H9 (cell line): ENCODE measurements at regions not wholly inside any gene's neighbourhood (a gene's known extent, or its start where the extent isn't known, plus 50 kb on each side); places are given as distances from the start of the nearest gene placed in this dataset.

ENCODE experiments used
- DNase-seq: peaks from one replicate; pipeline ENCODE4 v3.0.0-alpha.2; 2017
- H2AFZ ChIP-seq: one replicate; pipeline ENCODE4 v1.6.1; 2013; ENCODE audit warnings: mild to moderate bottlenecking, low read length, control low read depth, moderate library complexity
- H2AK5ac ChIP-seq: 2 replicates; pipeline ENCODE4 v1.6.1; 2013; ENCODE audit warnings: low read length, control low read depth, mixed read lengths; ENCODE audit not compliant: insufficient read length
- H2BK120ac ChIP-seq: one replicate; pipeline ENCODE4 v1.6.1; 2013; ENCODE audit warnings: low read depth, mild to moderate bottlenecking, low read length, control low read depth, inconsistent platforms; ENCODE audit not compliant: poor library complexity, severe bottlenecking
- H2BK12ac ChIP-seq: 2 replicates; pipeline ENCODE4 v1.6.1; 2013; ENCODE audit warnings: low read length, control low read depth, mixed read lengths, low read depth; ENCODE audit not compliant: insufficient read length
- H2BK15ac ChIP-seq: 2 replicates; pipeline ENCODE4 v1.6.1; 2013; ENCODE audit warnings: low read depth, low read length, control low read depth
- H2BK20ac ChIP-seq: one replicate; pipeline ENCODE4 v1.6.1; 2013; ENCODE audit warnings: low read depth, mild to moderate bottlenecking, low read length, control low read depth, inconsistent platforms; ENCODE audit not compliant: poor library complexity, severe bottlenecking
- H2BK5ac ChIP-seq: 2 replicates; pipeline ENCODE4 v1.6.1; 2013; ENCODE audit warnings: low read length, control low read depth, mixed read lengths; ENCODE audit not compliant: insufficient read length
- H3K14ac ChIP-seq: 2 replicates; pipeline ENCODE4 v1.6.1; 2013; ENCODE audit warnings: low read length, control low read depth; ENCODE audit not compliant: insufficient read depth
- H3K18ac ChIP-seq: 2 replicates; pipeline ENCODE4 v1.6.1; 2013; ENCODE audit warnings: low read depth, mild to moderate bottlenecking, mixed read lengths, low read length, control low read depth; ENCODE audit not compliant: insufficient read length
- H3K23ac ChIP-seq: 2 replicates; pipeline ENCODE4 v1.6.1; 2013; ENCODE audit warnings: low read length, control low read depth, mixed read lengths, low read depth; ENCODE audit not compliant: insufficient read length
- H3K23me2 ChIP-seq: 2 replicates; pipeline ENCODE4 v1.6.1; 2013; ENCODE audit warnings: low read depth, mild to moderate bottlenecking, mixed read lengths, low read length, control low read depth; ENCODE audit not compliant: insufficient read length, poor library complexity, severe bottlenecking
- H3K27ac ChIP-seq: 2 replicates; pipeline ENCODE4 v1.5.1; 2013; ENCODE audit warnings: low read length, control low read depth, mixed read lengths, low read depth; ENCODE audit not compliant: insufficient read length
- H3K27me3 ChIP-seq: 2 replicates; pipeline ENCODE4 v1.6.1; 2013; ENCODE audit warnings: low read length, control low read depth, inconsistent platforms; ENCODE audit not compliant: insufficient read depth
- H3K4ac ChIP-seq: 2 replicates; pipeline ENCODE4 v1.6.1; 2013; ENCODE audit warnings: low read depth, mild to moderate bottlenecking, control low read depth, inconsistent platforms, low read length, moderate library complexity
- H3K4me1 ChIP-seq: 2 replicates; pipeline ENCODE4 v1.6.1; 2013; ENCODE audit warnings: low read length, control low read depth, inconsistent platforms; ENCODE audit not compliant: insufficient read depth
- H3K4me2 ChIP-seq: 2 replicates; pipeline ENCODE4 v1.6.1; 2013; ENCODE audit warnings: low read length, control low read depth, mixed read lengths; ENCODE audit not compliant: insufficient read length, insufficient read depth
- H3K56ac ChIP-seq: 2 replicates; pipeline ENCODE4 v1.6.1; 2013; ENCODE audit warnings: low read depth, mild to moderate bottlenecking, mixed read lengths, low read length, control low read depth; ENCODE audit not compliant: insufficient read length
- H3K79me1 ChIP-seq: 2 replicates; pipeline ENCODE4 v1.6.1; 2013; ENCODE audit warnings: low read depth, mild to moderate bottlenecking, moderate library complexity, low read length, control low read depth, inconsistent platforms; ENCODE audit not compliant: insufficient read depth, poor library complexity, severe bottlenecking
- H3K79me2 ChIP-seq: 2 replicates; pipeline ENCODE4 v1.6.1; 2013; ENCODE audit warnings: low read length, control low read depth, inconsistent platforms; ENCODE audit not compliant: insufficient read depth
- H3K9ac ChIP-seq: 2 replicates; pipeline ENCODE4 v1.6.1; 2013; ENCODE audit warnings: low read length, control low read depth, mixed read lengths; ENCODE audit not compliant: insufficient read length; ENCODE audit errors: extremely low read depth
- H3K9me3 ChIP-seq: one replicate; pipeline ENCODE4 v1.6.1; 2013; ENCODE audit warnings: low read depth, low read length, inconsistent platforms; ENCODE audit not compliant: control insufficient read depth
- H3T11ph ChIP-seq: one replicate; pipeline ENCODE4 v1.6.1; 2013; ENCODE audit warnings: mild to moderate bottlenecking, low read length, control low read depth, inconsistent platforms
- H4K20me1 ChIP-seq: one replicate; pipeline ENCODE4 v1.6.1; 2013; ENCODE audit not compliant: control insufficient read depth, insufficient read length, insufficient read depth
- H4K5ac ChIP-seq: 2 replicates; pipeline ENCODE4 v1.6.1; 2013; ENCODE audit warnings: low read depth, mild to moderate bottlenecking, mixed read lengths, low read length, control low read depth; ENCODE audit not compliant: insufficient read length
- H4K8ac ChIP-seq: replicated peaks from 2 replicates; pipeline ENCODE4 v1.6.1; 2013; ENCODE audit warnings: low read length, control low read depth, mixed read lengths, low read depth; ENCODE audit not compliant: insufficient read length
- H4K91ac ChIP-seq: 2 replicates; pipeline ENCODE4 v1.6.1; 2013; ENCODE audit warnings: low read depth, mild to moderate bottlenecking, moderate library complexity, mixed read lengths, low read length, control low read depth; ENCODE audit not compliant: insufficient read length
- H3K27ac Mint-ChIP-seq, 3 experiments: 2 replicates in 2 of 3; 3 replicates in 1 of 3; pipeline ENCODE4 v1.8.0; 2020 to 2021; ENCODE audit warnings: mixed read lengths in 3 of 3, mild to moderate bottlenecking in 1 of 3, moderate library complexity in 1 of 3
- H3K27me3 Mint-ChIP-seq: 2 replicates; pipeline ENCODE4 v1.8.0; 2021; ENCODE audit warnings: low read depth, mild to moderate bottlenecking, moderate library complexity, mixed read lengths
- H3K36me3 Mint-ChIP-seq, 3 experiments: 2 replicates in 2 of 3; 3 replicates in 1 of 3; pipeline ENCODE4 v1.8.0; 2020 to 2021; ENCODE audit warnings: low read depth in 3 of 3, mixed read lengths in 3 of 3; ENCODE audit not compliant: insufficient read depth in 1 of 3
- H3K4me1 Mint-ChIP-seq, 2 experiments: 2 replicates each; pipeline ENCODE4 v1.8.0; 2020; ENCODE audit warnings: mixed read lengths in 2 of 2
- H3K4me3 Mint-ChIP-seq, 2 experiments: 2 replicates in 1 of 2; 3 replicates in 1 of 2; pipeline ENCODE4 v1.8.0; 2020 to 2021; ENCODE audit warnings: mild to moderate bottlenecking in 2 of 2, mixed read lengths in 2 of 2, moderate library complexity in 1 of 2
- H3K9me3 Mint-ChIP-seq, 2 experiments: 2 replicates in 1 of 2; 3 replicates in 1 of 2; pipeline ENCODE4 v1.8.0; 2020; ENCODE audit warnings: mild to moderate bottlenecking in 2 of 2, mixed read lengths in 2 of 2, moderate library complexity in 1 of 2
- CTCF ChIP-seq: fragments of 200-600 bp; sonication (generic); conservative IDR thresholded peaks from 3 replicates; pipeline ENCODE4 v1.8.0; 2021; ENCODE audit warnings: antibody characterized with exemption, mild to moderate bottlenecking

GRCh38 chr3:170751899-170752293, 118.1 kb downstream of the RPL22L1 start:
- Histone ChIP-seq H2BK120ac (no peak overlapping the region), H2BK5ac (no peak overlapping the region), H3K23ac (no peak overlapping the region), H3K23me2 (no peaks in the 10 kb centered on the region), H3K9me3 (no peaks in the 10 kb centered on the region), H2AFZ (no peak overlapping the region), H3K27ac (no peak overlapping the region), H4K91ac (no peak overlapping the region), H2AK5ac (no peak overlapping the region), H3K79me1 (no peaks in the 10 kb centered on the region), H3K4me2 (no peak overlapping the region), H3K18ac (no peak overlapping the region), H3K56ac (no peak overlapping the region), H3K27me3 (no peaks in the 10 kb centered on the region), H2BK20ac (no peak overlapping the region), H2BK15ac (no peak overlapping the region), H2BK12ac (no peak overlapping the region), H3K79me2 (no peaks in the 10 kb centered on the region), H3K4me1 (no peaks in the 10 kb centered on the region), H4K5ac (no peak overlapping the region), H4K8ac (no peak overlapping the region), H3K14ac (no peak overlapping the region), H3K4ac (no peak overlapping the region), H3K9ac (no peak overlapping the region), H3T11ph (no peak overlapping the region), H4K20me1 (no peaks in the 10 kb centered on the region)
- peaks cover 2% of the 10 kb centered on the region; the same call in 1 of the 2 replicates for H3K27me3 Mint-ChIP-seq
- no peak for TF ChIP-seq CTCF
- no peak overlapping the region for H3K27ac Mint-ChIP-seq
- H3K9me3 Mint-ChIP-seq, result no peaks in the 10 kb centered on the region; a peak in 1 of 5 replicates
- no peaks in the 10 kb centered on the region for H3K4me1 Mint-ChIP-seq
- no peaks in the 10 kb centered on the region for H3K36me3 Mint-ChIP-seq
- no peak overlapping the region for H3K4me3 Mint-ChIP-seq
- no peak for DNase-seq
